WTC11 (cell line): ENCODE measurements at regions not wholly inside any gene's neighbourhood (a gene's known extent, or its start where the extent isn't known, plus 50 kb on each side); places are given as distances from the start of the nearest gene placed in this dataset.

Experiments
- ATAC-seq: fragments of 200-7000 bp; cut with Tn5 transposase; 2 replicates; pipeline ENCODE4 v1.10.0; 2021; ENCODE audit warnings: mild to moderate bottlenecking, moderate library complexity
- CTCF ChIA-PET: fragments of 300-600 bp; sonication (Branson Sonifier 250); formaldehyde crosslinking; loops from one replicate; lab custom pipeline; 2021; ENCODE audit warnings: antibody characterized with exemption; lab: Charles Lee
- POLR2A ChIA-PET: fragments of 350-600 bp; sonication (Branson Sonifier 250); formaldehyde crosslinking; loops from one replicate; lab custom pipeline; 2021; ENCODE audit warnings: antibody characterized with exemption; lab: Charles Lee
- DNase-seq: peaks from one replicate; pipeline ENCODE4 v3.0.0; 2021; ENCODE audit warnings: low spot score
- H3K27ac Mint-ChIP-seq: 2 replicates; pipeline ENCODE4 v1.8.0; 2021; ENCODE audit warnings: mixed read lengths
- H3K27me3 Mint-ChIP-seq: 2 replicates; pipeline ENCODE4 v1.8.0; 2021; ENCODE audit warnings: low read depth, mild to moderate bottlenecking, moderate library complexity, mixed read lengths
- H3K36me3 Mint-ChIP-seq: 2 replicates; pipeline ENCODE4 v1.8.0; 2021; ENCODE audit warnings: mixed read lengths
- H3K4me1 Mint-ChIP-seq: 2 replicates; pipeline ENCODE4 v1.8.0; 2022; ENCODE audit warnings: mixed read lengths
- H3K4me3 Mint-ChIP-seq: 2 replicates; pipeline ENCODE4 v1.8.0; 2021; ENCODE audit warnings: mild to moderate bottlenecking, moderate library complexity, mixed read lengths
- H3K9me3 Mint-ChIP-seq: 2 replicates; pipeline ENCODE4 v1.8.0; 2021; ENCODE audit warnings: mixed read lengths
- AFF4 ChIP-seq: sonication (generic); formaldehyde crosslinking; IDR thresholded peaks from 2 replicates; pipeline ENCODE4 v1.8.1; 2023; ENCODE audit warnings: mild to moderate bottlenecking, missing genetic modification reagents, borderline replicate concordance
- AR ChIP-seq: fragments of 250-450 bp; sonication (Bioruptor Pico); IDR thresholded peaks from 2 replicates; pipeline ENCODE4 v1.9.0; 2021; ENCODE audit warnings: mild to moderate bottlenecking
- CREM ChIP-seq: sonication (generic); formaldehyde crosslinking; IDR thresholded peaks from 2 replicates; pipeline ENCODE4 v1.8.1; 2022; ENCODE audit warnings: mild to moderate bottlenecking, missing genetic modification reagents, moderate library complexity
- CTCF ChIP-seq: fragments of 200-600 bp; IDR thresholded peaks from 2 replicates; pipeline ENCODE4 v1.8.0; 2022; ENCODE audit warnings: antibody characterized with exemption
- E2F4 ChIP-seq: sonication (generic); formaldehyde crosslinking; IDR thresholded peaks from 2 replicates; pipeline ENCODE4 v1.8.1; 2022; ENCODE audit warnings: low read depth, mild to moderate bottlenecking, moderate library complexity, missing genetic modification reagents, borderline replicate concordance
- FOXJ3 ChIP-seq: sonication (generic); formaldehyde crosslinking; IDR thresholded peaks from 2 replicates; pipeline ENCODE4 v1.9.0; 2021; ENCODE audit warnings: missing genetic modification reagents, mild to moderate bottlenecking, borderline replicate concordance
- FOXK1 ChIP-seq: sonication (generic); formaldehyde crosslinking; IDR thresholded peaks from 2 replicates; pipeline ENCODE4 v1.8.0; 2022; ENCODE audit warnings: mild to moderate bottlenecking, moderate library complexity, missing genetic modification reagents
- FOXP1 ChIP-seq: sonication (generic); formaldehyde crosslinking; IDR thresholded peaks from 2 replicates; pipeline ENCODE4 v1.8.0; 2022; ENCODE audit warnings: missing genetic modification reagents, mild to moderate bottlenecking, moderate library complexity, borderline replicate concordance
- GTF2I ChIP-seq: fragments of 250-450 bp; sonication (Bioruptor Pico); conservative IDR thresholded peaks from 2 replicates; pipeline ENCODE4 v1.4.0; 2021; ENCODE audit warnings: mild to moderate bottlenecking
- IRF1 ChIP-seq: sonication (generic); formaldehyde crosslinking; IDR thresholded peaks from 2 replicates; pipeline ENCODE4 v1.8.0; 2023; ENCODE audit warnings: missing genetic modification reagents
- JAZF1 ChIP-seq: fragments of 250-450 bp; sonication (Bioruptor Pico); IDR thresholded peaks from 2 replicates; pipeline ENCODE4 v1.9.0; 2021; ENCODE audit warnings: moderate library complexity, mild to moderate bottlenecking, inconsistent platforms
- NR1H2 ChIP-seq: sonication (generic); formaldehyde crosslinking; IDR thresholded peaks from 2 replicates; pipeline ENCODE4 v1.9.0; 2021; ENCODE audit warnings: mild to moderate bottlenecking, moderate library complexity, missing genetic modification reagents
- NR2C2 ChIP-seq: sonication (generic); formaldehyde crosslinking; IDR thresholded peaks from 2 replicates; pipeline ENCODE4 v1.8.0; 2022; ENCODE audit warnings: mild to moderate bottlenecking, missing genetic modification reagents
- TEAD4 ChIP-seq: sonication (generic); formaldehyde crosslinking; IDR thresholded peaks from 2 replicates; pipeline ENCODE4 v1.8.0; 2022; ENCODE audit warnings: mild to moderate bottlenecking, missing genetic modification reagents
- TP53 ChIP-seq: sonication (generic); formaldehyde crosslinking; IDR thresholded peaks from 2 replicates; pipeline ENCODE4 v1.8.1; 2023; ENCODE audit warnings: mild to moderate bottlenecking, missing genetic modification reagents
- USF2 ChIP-seq: sonication (generic); formaldehyde crosslinking; IDR thresholded peaks from 2 replicates; pipeline ENCODE4 v1.8.1; 2023; ENCODE audit warnings: mild to moderate bottlenecking, missing genetic modification reagents, moderate library complexity
- ZNF121 ChIP-seq: sonication (generic); formaldehyde crosslinking; IDR thresholded peaks from 2 replicates; pipeline ENCODE4 v1.8.0; 2023; ENCODE audit warnings: missing genetic modification reagents
- ZNF425 ChIP-seq: fragments of 250-450 bp; sonication (Bioruptor Pico); conservative IDR thresholded peaks from 2 replicates; pipeline ENCODE4 v1.9.0; 2021; ENCODE audit warnings: mild to moderate bottlenecking

- H3K4me3 Mint-ChIP-seq, result peak overlapping the region; percentile 43
- H3K9me3 Mint-ChIP-seq, result no peaks in the 10 kb centered on the region
- H3K27ac Mint-ChIP-seq, result no peak overlapping the region
- POLR2A ChIA-PET, result no interaction called here
- no peaks in the 10 kb centered on the region for H3K36me3 Mint-ChIP-seq
- peaks cover 24% of the 10 kb centered on the region for H3K4me1 Mint-ChIP-seq
- CTCF ChIA-PET, result interaction anchor here (0.6 to 7.7 kb wide), 37 partner anchors 9 to 311 kb away, joined by 3 to 172 read pairs (median 8); partner anchors contain the start of genes POLG and TICRR
- ATAC-seq (peak; percentile 80), DNase-seq (peak; percentile 99)
- peaks cover 99% of the 10 kb centered on the region for H3K27me3 Mint-ChIP-seq
- TF ChIP-seq NR2C2 (CRISPR knock-in tag), result no peak
- no peak for TF ChIP-seq TP53 (CRISPR knock-in tag)
- no peak for TF ChIP-seq GTF2I (CRISPR knock-in tag)
- peak; percentile 68; the same call in 1 of the 2 replicates for TF ChIP-seq FOXP1
- peak; percentile 99 for TF ChIP-seq CTCF
- no peak for TF ChIP-seq ZNF121
- no peak for TF ChIP-seq FOXJ3 (CRISPR knock-in tag)
- no peak for TF ChIP-seq AFF4 (CRISPR knock-in tag)
- TF ChIP-seq TEAD4, result no peak
- peak; percentile 34; the same call in 1 of the 2 replicates for TF ChIP-seq USF2 (CRISPR knock-in tag)
- no peak for TF ChIP-seq E2F4
- TF ChIP-seq CREM (CRISPR knock-in tag), result 0 out of 2 replicates have a peak, but pooled peaks have one; percentile 21
- no peak for TF ChIP-seq JAZF1
- no peak for TF ChIP-seq AR (CRISPR knock-in tag)
- TF ChIP-seq FOXK1 (CRISPR knock-in tag), result 0 out of 2 replicates have a peak, but pooled peaks have one; percentile 45
- no peak for TF ChIP-seq ZNF425 (CRISPR knock-in tag)
- no peak for TF ChIP-seq IRF1 (CRISPR knock-in tag)
- no peak for TF ChIP-seq NR1H2 (CRISPR knock-in tag)
Measured at GRCh38 chr15:89416339-89417183, 79.8 kb downstream of the RHCG start.
